ENCODE measurements at regions not wholly inside any gene's neighbourhood (a gene's known extent, or its start where the extent isn't known, plus 50 kb on each side); places are given as distances from the start of the nearest gene placed in this dataset.

GRCh38 chr21:16908077-16908476 is 604.8 kb upstream of the CXADR start:
- ATAC-seq: no peak

GRCh38 chr21:16910435-16911165 is 602.2 kb upstream of the CXADR start:
- ATAC-seq: no peak

More at GRCh38 chr21:16908077-16908476, 604.8 kb upstream of the CXADR start:
- H3K9me3 ChIP-seq: no peaks in the 10 kb centered on the region
- H3K36me3 ChIP-seq (ENCODE audit: low read depth): no peaks in the 10 kb centered on the region
- no peak overlapping the region for H3K4me3 ChIP-seq
- no peak for TF ChIP-seq CTCF (IDR thresholded peaks at IDR 0.05)
- H3K4me1 ChIP-seq (ENCODE audit: low read depth): no peaks in the 10 kb centered on the region
- intact Hi-C loops (cut with DNase I, micrococcal nuclease): no loop called here
- no peak for DNase-seq

GRCh38 chr21:16911166-16911607 is 601.7 kb upstream of the CXADR start:
- Histone ChIP-seq H3K4me1 (ENCODE audit: low read depth) (no peaks in the 10 kb centered on the region), H3K4me3 (no peak overlapping the region), H3K36me3 (ENCODE audit: low read depth) (no peaks in the 10 kb centered on the region), H3K9me3 (no peaks in the 10 kb centered on the region)
- no peak for ATAC-seq
- intact Hi-C loops (cut with DNase I, micrococcal nuclease): no loop called here
- no peak for TF ChIP-seq CTCF (IDR thresholded peaks at IDR 0.05)
- DNase-seq: no peak

More at GRCh38 chr21:16910435-16911165, 602.2 kb upstream of the CXADR start:
- TF ChIP-seq CTCF (IDR thresholded peaks at IDR 0.05): no peak
- H3K9me3 ChIP-seq: no peaks in the 10 kb centered on the region
- DNase-seq: no peak
- intact Hi-C loops (cut with DNase I, micrococcal nuclease): no loop called here
- H3K36me3 ChIP-seq (ENCODE audit: low read depth): no peaks in the 10 kb centered on the region
- H3K4me1 ChIP-seq (ENCODE audit: low read depth): no peaks in the 10 kb centered on the region
- H3K4me3 ChIP-seq: no peak overlapping the region

GRCh38 chr21:16912075-16912474 is 600.8 kb upstream of the CXADR start:
- no peaks in the 10 kb centered on the region for H3K4me1 ChIP-seq (ENCODE audit: low read depth)
- no peaks in the 10 kb centered on the region for H3K36me3 ChIP-seq (ENCODE audit: low read depth)
- DNase-seq: no peak
- no peak overlapping the region for H3K4me3 ChIP-seq
- intact Hi-C loops (cut with DNase I, micrococcal nuclease): no loop called here
- no peak for TF ChIP-seq CTCF (IDR thresholded peaks at IDR 0.05)
- no peak for ATAC-seq
- no peaks in the 10 kb centered on the region for H3K9me3 ChIP-seq

- H3K36me3 ChIP-seq (ENCODE audit: low read depth): no peaks in the 10 kb centered on the region
- TF ChIP-seq CTCF (IDR thresholded peaks at IDR 0.05): no peak
- no peak overlapping the region for H3K4me3 ChIP-seq
- H3K4me1 ChIP-seq (ENCODE audit: low read depth): no peaks in the 10 kb centered on the region
- no peaks in the 10 kb centered on the region for H3K9me3 ChIP-seq
- intact Hi-C loops (cut with DNase I, micrococcal nuclease): no loop called here
- ATAC-seq (no peak), DNase-seq (no peak)
Measured at GRCh38 chr21:16913010-16913409, 599.8 kb upstream of the CXADR start.

Data from mucosa of descending colon (tissue), 3 donors.